NAMALWA (cell line): ENCODE measurements at regions not wholly inside any gene's neighbourhood (a gene's known extent, or its start where the extent isn't known, plus 50 kb on each side); places are given as distances from the start of the nearest gene placed in this dataset.
"Not testable (repeated sequence)": the region's sequence is repeated elsewhere in the genome, so short reads cannot be mapped to it uniquely, and the experiment has no call there.

Experiments used
- DNase-seq: peaks from one replicate; pipeline ENCODE4 v3.0.0-alpha.2; 2015; ENCODE audit warnings: low spot score

DNA sequence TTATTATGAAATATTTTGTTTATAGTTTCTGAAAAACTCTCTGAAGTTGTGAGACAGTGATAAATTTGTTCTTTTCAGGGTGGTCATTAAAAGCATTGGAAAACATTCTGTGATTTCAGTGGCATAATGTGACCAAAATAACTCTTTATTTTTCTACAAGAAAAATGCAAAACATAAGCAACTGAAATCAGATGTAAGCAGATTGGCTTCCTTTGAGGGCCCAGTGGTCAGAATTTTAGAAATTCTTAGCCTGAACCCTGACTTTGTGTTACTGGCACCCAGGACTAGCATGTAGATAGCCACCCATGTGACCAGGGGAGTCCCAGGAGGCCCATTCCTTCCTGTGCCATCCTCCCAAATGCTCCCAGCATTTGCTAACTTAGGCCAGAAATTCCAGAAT lies 145.6 kb upstream of the SLC38A2 start:
- DNase-seq = no peak

DNA sequence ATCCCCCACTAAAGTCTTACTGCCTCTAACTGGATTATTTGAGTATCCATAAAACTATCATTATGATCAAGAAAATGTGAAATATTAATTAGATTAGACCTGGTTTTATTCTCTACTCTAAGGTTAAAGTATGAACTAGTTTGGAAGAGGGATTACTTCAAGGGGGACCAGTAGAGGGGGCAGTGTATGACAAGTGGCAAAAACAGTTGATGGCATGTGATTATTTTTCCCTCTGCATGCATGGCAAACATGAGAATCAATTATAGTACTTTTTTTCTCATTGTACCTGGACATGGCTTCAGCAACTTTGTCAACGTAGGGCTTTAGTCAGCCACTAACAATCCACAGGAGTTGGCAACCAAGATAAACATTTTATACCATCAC lies 145.0 kb upstream of the SLC38A2 start:
- DNase-seq = no peak

DNA sequence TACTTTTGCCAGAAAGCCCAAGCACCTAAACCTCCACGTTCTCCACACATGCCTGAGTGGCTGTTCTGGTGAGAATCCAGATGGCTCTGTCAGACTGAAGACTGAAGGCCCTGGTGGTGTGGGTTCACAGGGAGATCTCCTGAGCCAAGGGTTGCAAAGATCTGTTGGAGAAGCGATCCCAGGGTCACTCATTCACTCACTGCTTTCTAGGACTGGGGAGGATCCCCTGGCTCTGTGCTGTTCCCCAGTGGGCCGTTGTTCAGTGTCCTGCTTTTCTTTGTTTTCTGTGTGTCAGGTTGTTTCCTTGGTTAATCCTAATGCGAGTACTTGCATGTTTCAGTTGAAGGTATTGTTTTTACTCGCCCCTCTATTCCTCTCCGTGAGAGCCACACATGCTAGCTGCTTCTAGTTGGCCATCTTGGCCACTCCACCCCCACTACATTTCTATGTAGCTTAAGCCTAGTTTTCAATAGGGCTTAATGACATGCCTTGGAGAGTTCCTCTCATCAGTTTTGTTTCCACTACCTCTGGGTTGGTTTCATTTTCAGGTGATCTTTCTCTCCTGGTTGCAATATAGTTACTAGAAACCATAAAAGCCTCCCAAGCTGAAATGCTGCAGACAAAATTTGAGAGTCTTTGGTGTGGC lies 144.5 kb upstream of the SLC38A2 start:
- no peak for DNase-seq

DNA sequence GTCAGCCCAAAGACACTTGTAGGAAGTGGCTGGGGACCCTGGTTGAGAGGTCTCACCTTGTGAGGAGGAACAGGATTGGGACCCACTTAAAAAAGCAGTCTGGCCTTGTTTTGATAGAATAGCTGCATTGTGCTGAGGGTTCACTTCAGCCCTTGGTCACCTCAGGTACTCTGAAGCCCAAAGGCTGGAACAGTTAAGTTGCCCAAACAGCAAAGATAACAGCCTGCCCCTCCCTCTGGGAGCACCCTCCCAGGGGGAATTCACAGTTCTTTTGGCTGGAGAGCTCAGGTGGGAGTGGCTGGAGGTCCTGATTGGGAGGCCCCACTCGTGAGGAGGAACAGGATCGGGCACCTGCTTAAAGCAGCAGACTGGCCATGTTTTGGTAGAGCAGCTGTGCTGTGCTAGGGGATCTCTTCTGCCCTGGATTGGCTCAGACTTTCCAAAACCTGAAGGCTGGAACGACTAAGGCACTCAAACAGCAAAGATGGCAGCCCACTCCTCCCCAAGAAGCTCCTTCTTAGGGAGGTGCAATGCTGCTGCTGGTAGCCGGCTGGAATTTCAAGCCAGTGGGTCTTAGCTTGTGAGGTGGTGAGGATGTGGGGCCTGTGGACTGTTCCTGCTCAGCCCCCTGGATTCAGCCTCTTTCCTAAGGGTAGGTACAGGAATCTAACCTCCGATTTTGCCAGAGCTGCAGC lies 143.8 kb upstream of the SLC38A2 start:
- no peak for DNase-seq

DNA sequence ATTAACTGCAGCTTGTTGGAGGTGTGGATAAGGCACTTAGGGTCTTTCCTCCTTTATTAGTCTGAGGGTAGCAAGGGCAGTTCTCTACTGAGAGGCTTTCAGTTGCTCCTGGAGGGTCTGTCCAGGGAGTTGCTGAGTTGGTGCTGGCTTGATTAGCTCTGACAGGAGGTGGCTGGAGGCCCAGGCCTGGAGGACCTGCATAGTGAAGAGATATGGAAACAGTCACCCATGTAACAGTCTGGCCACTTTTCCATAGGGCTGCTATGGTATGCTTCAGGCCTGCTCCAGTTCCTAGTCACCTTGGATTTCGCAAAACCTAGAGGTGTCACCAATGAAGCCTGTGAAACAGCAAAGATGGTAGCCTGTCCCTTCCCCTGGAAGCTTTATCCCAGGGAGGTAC lies 143.3 kb upstream of the SLC38A2 start:
- DNase-seq = no peak

DNA sequence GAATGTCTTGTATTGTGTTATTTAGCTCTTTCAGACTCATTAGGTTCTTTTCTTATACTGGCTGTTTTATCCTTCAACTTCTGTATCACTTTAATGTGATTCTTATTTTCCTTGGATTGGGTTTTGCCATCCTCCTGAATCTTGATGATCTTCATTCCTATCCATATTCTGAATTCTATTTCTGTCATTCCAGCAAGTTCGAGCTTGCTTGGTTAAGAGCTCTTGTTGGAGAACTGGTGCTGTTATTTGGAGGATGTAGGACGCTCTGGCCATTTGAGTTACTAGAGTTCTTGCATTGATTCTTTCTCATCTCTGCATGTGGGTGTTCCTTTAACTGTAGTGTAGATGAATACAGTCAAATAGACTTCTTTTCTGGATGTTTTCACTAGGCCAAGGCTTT lies 142.3 kb upstream of the SLC38A2 start:
- DNase-seq = no peak

DNA sequence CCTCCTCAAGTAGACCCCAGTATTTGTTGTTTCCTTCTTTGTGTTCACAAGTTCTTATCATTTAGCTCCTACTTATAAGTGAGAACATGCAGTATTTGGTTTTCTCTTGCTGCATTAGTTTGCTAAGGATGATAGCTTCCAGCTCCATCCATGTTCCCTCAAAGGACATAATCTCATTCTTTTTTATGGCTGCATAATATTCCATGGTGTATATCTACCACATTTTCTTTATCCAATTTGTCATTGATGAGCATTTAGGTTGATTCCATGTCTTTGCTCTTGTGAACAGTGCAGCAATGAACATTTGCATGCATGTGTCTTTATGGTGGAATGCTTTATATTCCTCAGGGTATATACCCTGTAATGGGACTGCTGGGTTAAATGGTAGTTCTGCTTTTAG lies 137.7 kb upstream of the SLC38A2 start:
- DNase-seq = not testable (repeated sequence)

DNA sequence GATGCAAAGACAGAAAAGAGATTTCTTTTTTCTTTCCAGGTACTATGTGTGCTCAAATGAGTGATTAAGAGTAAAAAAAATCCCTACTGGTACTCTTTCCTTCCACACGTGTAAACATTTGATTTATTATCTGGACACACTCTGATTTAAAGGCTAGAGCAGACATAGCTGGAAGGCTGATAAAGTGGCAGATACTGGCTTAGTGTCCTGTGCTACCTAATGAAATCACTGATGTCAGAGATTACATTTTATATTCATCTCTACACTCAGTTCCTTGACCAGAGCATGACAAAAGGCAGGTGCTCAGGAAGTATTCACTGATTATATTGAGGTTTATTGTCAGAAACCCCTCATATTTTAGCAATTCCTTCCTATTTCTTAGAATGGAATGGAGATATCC lies 136.6 kb upstream of the SLC38A2 start:
- no peak for DNase-seq

DNA sequence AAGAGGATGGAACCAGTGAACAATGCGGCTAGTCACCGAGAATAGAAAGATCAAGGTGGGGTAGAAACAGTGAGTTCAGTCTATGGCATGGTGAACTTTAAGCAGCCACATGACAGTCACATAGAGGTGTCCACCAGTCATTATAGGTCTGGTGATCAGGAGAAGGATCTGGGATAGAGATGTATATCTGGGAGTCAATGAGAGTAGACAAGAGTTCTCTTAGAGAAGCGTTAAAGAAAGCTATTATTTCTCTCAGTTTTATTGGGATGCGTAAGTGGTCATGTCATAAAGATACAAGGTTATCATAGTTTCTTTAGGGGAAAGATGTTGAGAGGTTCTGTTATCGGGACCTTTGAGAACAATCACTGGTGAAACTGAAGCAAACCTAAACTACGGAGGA lies 136.1 kb upstream of the SLC38A2 start:
- no peak for DNase-seq

DNA sequence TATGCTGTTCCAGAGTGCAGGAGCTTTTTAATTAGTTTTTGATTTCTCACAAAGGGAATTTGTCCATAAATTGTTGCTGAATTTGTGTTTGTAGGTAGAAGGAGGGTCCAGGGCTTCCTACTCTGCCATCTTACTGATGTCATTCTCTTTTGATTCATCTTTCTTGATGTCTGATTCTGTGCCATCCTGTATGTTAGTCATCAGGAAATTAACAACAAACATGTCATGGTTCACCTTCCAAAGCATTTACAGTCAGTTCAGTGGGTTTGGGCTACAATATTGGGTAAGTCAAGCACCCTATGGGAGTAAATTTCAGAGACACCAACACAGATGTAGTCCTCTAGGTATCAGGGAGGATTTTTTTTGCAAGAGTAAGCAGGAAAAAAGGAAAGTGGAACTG lies 135.2 kb upstream of the SLC38A2 start:
- no peak for DNase-seq

DNA sequence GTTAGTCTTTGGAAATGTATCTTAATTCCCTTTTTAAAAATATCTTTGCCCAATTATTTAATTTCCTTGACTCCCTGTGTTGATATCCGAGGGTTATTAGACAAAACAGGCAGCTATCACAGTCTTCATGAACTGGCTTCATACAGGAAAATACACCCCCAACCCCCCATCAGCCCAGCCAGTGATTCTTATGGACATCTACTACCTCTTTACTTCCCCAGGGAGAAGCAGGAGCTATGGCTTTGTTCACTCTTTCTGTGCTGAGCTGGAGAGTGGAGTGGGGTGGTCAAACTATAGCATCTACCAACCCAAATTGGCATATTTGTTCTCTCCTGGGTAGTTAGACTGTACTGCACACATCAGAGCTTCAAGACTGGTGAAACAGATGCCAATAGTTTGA lies 134.4 kb upstream of the SLC38A2 start:
- DNase-seq = no peak

DNA sequence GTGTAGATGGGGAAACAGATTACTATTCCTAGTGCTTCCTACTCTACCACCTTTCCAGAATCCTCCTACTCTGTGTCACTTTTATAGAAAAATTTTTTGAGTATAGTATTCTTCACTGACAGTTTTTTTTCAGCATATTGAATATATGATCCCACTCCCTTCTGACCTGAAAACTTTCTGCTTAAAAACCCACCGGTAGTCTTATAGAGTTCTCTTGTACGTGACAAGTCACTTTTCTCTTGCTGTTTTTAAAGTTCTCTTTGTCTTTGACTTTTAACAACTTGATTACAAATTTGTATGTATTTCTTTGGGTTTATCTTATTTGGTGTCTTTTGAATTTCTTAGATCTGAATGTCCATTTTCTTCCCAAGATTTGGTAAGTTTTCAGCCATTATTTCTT lies 133.6 kb upstream of the SLC38A2 start:
- no peak for DNase-seq

DNA sequence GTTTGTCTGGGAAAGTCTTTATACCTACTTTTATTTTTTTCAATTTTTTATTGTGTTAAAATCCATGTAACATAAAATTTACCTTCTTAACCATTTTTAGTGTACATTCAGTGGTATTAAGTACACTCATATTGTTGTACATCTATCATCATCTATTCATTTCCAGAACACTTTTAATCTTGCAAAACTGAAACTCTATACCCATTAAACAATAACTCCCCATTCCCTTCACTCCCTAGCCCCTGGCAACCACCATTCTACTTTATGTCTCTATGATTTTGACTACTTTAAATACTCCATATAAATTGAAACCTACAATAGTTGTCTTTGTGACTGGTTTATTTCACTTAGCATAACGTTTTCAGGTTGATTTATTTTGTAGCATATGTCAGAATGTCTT lies 131.9 kb upstream of the SLC38A2 start:
- no peak for DNase-seq

DNA sequence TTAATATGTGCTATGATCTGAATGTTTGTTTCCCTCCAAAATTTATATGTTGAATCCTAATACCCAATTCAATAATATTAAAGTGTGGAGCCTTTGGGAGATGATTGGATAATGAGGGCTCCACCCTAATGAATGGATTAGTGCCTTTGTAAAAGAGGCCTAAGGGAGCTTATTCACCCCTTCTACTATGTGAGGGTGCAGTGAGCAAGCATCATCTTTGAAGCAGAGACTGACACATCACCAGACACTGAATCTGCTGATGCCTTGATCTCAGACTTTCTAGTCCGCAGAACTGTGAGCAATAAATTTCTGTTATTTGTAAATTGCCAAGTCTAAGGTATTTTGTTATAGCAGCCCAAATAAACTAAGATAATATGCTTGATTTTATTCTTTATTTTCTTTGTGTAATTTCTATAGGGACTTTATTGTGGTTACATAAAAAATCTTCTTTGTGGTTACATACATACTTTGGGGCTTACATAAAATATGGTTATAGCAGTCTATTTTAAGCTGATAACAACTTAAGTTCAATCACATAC lies 131.1 kb upstream of the SLC38A2 start:
- DNase-seq = no peak

DNA sequence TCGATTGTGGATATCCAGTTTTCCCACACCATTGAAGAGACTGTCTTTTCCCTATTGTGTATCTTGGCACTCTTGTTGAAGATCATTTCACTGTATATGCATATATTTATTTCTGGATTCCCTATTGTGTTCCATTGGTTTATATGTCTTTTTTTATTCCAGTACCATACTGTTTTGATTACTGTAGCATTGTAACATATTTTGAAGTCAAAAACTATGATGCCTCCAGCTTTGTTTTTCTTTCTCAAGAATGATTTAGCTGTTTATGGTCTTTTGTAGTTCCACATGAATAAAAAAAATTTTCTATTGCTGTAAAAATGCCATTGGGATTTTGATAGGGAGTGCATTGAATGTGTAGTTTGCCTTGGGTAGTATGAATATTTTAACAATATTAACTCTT lies 128.1 kb upstream of the SLC38A2 start:
- DNase-seq = no peak

DNA sequence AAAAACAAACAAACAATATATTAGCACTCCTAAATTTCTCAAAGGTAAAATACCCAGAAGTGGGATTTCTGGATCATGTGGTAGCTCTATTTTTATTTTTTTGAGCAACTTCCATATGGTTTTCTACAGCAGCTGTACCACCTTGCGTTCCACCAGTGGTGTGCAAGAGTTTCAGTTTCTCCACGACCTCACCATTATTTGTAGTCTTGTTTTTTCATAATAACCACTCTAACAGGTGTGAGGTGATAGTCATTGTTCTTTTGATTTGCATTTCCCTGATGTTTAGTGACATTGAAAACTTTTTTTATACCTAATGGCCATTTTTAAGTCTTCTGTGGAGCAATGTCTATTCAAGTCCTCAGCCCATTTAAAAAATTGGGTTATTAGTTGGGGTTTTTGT lies 127.3 kb upstream of the SLC38A2 start:
- no peak for DNase-seq

DNA sequence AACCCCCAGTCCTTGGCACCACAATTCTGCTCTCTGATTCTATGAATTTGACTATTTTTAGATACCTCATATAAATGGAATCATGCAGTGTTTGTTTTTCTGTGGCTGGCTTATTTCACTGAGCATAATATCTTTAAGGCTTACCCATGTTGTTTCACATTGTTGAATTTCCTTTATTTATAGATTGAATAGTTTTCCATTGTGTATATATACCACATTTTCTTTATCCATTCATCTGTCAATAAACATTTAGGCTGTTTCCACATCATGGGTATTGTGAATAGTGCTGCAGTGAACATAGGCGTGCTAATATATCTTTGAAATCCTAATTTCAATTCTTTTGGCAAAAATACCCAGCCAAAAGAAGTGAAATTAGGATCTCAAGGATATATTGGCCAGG lies 126.7 kb upstream of the SLC38A2 start:
- DNase-seq = no peak

DNA sequence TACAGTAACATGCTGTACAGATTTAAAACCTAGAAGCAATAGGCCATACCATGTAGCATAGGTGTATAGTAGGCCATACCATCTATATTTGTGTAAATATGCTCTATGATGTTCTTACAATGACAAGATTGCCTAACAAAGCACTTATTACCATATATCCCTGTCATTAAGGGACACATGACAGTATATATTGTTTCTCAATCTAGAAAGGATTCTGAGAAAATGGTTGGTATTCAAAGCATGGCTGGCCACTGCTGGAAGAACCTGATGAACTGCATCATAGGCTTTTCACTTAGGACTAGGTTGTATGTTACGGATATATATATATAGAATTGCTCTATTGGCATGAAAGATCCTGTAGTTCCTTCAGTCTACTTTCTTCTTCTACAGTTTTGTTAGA lies 125.2 kb upstream of the SLC38A2 start:
- DNase-seq = no peak

DNA sequence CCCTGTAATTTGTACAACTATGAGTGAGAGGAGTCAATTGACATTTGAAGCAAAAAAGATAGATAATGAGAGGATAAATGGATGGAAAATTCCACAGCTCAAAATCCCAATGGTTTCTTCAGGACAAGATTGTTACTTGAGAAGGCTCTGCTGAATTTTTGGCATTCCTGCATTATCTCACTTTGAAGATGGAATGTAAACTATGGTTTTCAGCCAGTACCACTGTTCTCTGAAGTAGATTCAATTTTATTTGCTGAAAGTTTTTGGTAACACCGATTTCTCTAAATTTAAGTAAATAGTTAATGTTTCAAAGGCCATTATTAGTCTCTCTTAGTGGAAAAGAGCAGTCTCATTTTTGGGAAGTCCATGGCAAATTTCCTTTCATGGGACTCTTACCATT lies 121.9 kb upstream of the SLC38A2 start:
- DNase-seq = no peak

DNA sequence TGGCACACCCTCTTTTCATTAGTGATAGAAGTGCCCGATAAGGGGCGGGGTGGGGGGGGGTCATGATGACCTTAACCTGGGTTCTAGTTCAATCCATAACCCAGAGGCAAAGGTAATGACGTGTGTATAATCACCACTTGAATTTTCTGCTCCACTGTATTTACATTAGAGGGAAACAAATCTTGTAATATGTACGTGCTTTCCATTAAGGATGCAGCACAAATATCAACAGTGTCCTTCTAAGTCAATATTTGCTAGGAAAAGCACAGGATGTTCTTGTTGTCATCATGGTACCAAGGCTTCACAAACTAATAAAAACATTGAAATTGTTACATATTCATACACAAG lies 121.2 kb upstream of the SLC38A2 start:
- no peak for DNase-seq

DNA sequence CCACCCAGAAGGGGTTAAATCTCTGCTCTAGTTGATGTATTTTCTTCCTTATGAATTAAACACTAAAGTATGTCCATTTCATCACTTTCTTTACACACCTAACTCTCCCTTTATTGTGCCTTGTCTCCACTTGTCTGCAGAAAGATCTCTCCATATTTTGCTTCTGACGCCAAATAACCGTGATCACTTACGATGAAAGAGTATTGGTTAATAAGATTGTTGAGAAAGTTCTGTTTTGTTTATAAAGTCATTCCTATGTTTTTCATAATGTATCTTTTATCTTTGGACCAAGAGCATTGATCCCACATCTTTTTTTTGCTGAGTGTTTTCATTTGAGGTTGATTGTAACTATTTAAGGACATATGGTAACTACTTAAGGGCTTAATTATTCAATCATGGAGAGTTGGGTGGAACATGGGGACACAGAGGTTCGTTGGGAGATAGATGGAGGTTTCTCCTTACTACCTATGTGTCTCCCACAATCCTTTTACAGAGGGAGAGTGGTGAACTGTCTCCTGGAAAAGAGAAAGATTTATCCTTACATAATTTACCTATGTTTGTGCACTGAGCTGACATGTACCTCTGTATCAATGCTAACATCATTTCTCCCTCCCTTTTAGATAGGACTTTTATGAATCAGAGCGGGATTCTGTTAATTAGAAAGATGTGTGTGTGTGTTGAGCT lies 120.7 kb upstream of the SLC38A2 start:
- no peak for DNase-seq

DNA sequence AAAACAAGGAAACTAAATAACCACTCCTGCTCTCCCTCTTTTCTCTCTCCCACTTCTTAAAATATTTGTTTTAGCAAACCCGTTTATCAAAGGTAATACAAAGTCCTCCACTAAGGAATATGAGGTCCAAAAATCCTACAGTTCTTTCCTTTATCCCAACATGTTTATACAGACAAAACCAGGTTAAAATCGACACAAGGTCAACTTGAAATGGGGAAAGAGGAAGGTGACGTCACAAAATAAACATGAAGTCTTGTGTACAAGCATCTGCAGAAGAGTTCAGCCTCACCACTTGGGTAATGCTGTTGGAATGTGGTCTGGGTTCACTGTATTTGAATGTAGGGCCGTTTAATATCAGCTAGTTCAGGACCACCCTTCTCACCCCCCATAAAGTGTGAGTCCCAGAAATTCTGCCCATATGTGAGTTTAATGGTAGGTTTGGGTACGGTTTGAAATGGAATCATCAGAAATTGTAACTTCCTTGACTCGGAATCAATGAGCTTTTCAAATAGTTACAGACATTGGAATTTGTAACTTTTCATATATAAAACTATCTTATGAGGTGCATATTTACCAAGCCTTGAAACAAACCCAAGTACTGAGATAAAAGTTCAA lies 120.0 kb upstream of the SLC38A2 start:
- no peak for DNase-seq

DNA sequence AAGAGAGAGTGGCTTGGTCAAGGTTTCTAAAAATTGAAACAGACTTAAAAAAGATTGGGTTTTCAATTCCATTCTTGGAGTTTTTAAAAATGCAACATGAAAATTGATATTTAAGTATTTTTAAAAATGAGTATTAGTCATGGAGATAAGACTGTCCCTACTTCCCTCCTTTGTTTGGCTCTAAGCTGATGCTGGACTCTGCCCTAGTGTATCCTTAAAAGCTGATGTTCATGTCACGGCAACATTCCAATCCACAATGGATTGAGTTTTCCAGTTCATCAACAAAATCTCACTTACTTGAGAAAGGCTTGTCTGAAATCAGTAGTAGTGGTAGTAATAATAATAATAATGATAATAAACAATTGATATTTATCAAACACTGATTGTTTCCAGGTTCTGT lies 119.0 kb upstream of the SLC38A2 start:
- no peak for DNase-seq
